ENCODE measurements at regions not wholly inside any gene's neighbourhood (a gene's known extent, or its start where the extent isn't known, plus 50 kb on each side); places are given as distances from the start of the nearest gene placed in this dataset.

GRCh38 chr1:157367091-157367739, 185.1 kb downstream of the FCRL5 start:
- TF ChIP-seq CTCF (IDR thresholded peaks at IDR 0.05) (no peak), POLR2A (IDR thresholded peaks at IDR 0.05) (no peak)
- intact Hi-C loops (cut with DNase I; ENCODE audit: low total_unique reads): no loop called here
- no peak overlapping the region for H3K4me3 ChIP-seq (ENCODE audit: low read depth, poor library complexity, severe bottlenecking)
- WGBS, 2 donors: 63 to 77% methylated on average over 3 of the region's 3 CpGs
- no peak for DNase-seq (ENCODE audit: low spot score in 2 of 2)

GRCh38 chr1:157364612-157365011, 187.7 kb downstream of the FCRL5 start:
- DNase-seq (ENCODE audit: low spot score in 2 of 2): no peak
- intact Hi-C loops (cut with DNase I; ENCODE audit: low total_unique reads): no loop called here
- no peak overlapping the region for H3K4me3 ChIP-seq (ENCODE audit: low read depth, poor library complexity, severe bottlenecking)
- 82 to 84% methylated on average over 3 of the region's 3 CpGs for WGBS, 2 donors
- TF ChIP-seq CTCF (IDR thresholded peaks at IDR 0.05): no peak
- TF ChIP-seq POLR2A (IDR thresholded peaks at IDR 0.05): no peak

- TF ChIP-seq CTCF (IDR thresholded peaks at IDR 0.05) (no peak), POLR2A (IDR thresholded peaks at IDR 0.05) (no peak)
- no peak for DNase-seq (ENCODE audit: low spot score in 2 of 2)
- intact Hi-C loops (cut with DNase I; ENCODE audit: low total_unique reads): no loop called here
- H3K4me3 ChIP-seq (ENCODE audit: low read depth, poor library complexity, severe bottlenecking): no peak overlapping the region
- WGBS, 2 donors: 84 to 85% methylated on average over 7 of the region's 7 CpGs
These were observed 188.6 kb downstream of the FCRL5 start for GRCh38 chr1:157363660-157364140.

GRCh38 chr1:157360023-157360390, 192.3 kb downstream of the FCRL5 start:
- DNase-seq (ENCODE audit: low spot score in 2 of 2): no peak
- no peak overlapping the region for H3K4me3 ChIP-seq (ENCODE audit: low read depth, poor library complexity, severe bottlenecking)
- TF ChIP-seq POLR2A (IDR thresholded peaks at IDR 0.05) (no peak), CTCF (IDR thresholded peaks at IDR 0.05) (no peak)
- intact Hi-C loops (cut with DNase I; ENCODE audit: low total_unique reads): no loop called here

- TF ChIP-seq CTCF (IDR thresholded peaks at IDR 0.05): no peak
- TF ChIP-seq POLR2A (IDR thresholded peaks at IDR 0.05): no peak
- DNase-seq (ENCODE audit: low spot score in 2 of 2): no peak
- WGBS, 2 donors: 79 to 87% methylated on average over 4 of the region's 4 CpGs
- intact Hi-C loops (cut with DNase I; ENCODE audit: low total_unique reads): no loop called here
- no peak overlapping the region for H3K4me3 ChIP-seq (ENCODE audit: low read depth, poor library complexity, severe bottlenecking)
These were observed 192.8 kb downstream of the FCRL5 start for GRCh38 chr1:157359314-157360022.

Data from lower leg skin (tissue), 4 donors.